Stomach (tissue), 8 donors: ENCODE measurements at regions not wholly inside any gene's neighbourhood (a gene's known extent, or its start where the extent isn't known, plus 50 kb on each side); places are given as distances from the start of the nearest gene placed in this dataset.
A peak's percentile ranks its signal among the peaks of the same experiment; 100 is the strongest.

Experiments
- DNase-seq, 2 donors: peaks; one replicate each; pipeline versions ENCODE4 v3.0.0 to v3.0.0-alpha.2; 2013 to 2019
- H3K27ac ChIP-seq, 5 donors: fragments of 200-600 bp in 4 of 5; sonication (generic) in 4 of 5; one replicate each; pipeline ENCODE4 v1.5.1; 2013 to 2019; ENCODE audit warnings: mild to moderate bottlenecking in 1 of 5, moderate library complexity in 1 of 5
- H3K27me3 ChIP-seq, 3 donors: fragments of 200-600 bp; sonication (generic); one replicate each; pipeline ENCODE4 v1.5.1; 2017 to 2019; ENCODE audit warnings: mixed run types in 1 of 3
- H3K36me3 ChIP-seq, 4 donors: fragments of 200-600 bp; sonication (generic); 1 replicate in 3 of 4; 2 replicates in 1 of 4; pipeline ENCODE4 v1.5.1; 2016 to 2019
- H3K4me1 ChIP-seq, 4 donors: fragments of 200-600 bp; sonication (generic); one replicate each; pipeline ENCODE4 v1.5.1; 2016 to 2019
- H3K4me3 ChIP-seq, 4 donors: fragments of 200-600 bp; sonication (generic) in 3 of 4; one replicate each; pipeline ENCODE4 v1.5.1; 2016 to 2019; ENCODE audit warnings: mild to moderate bottlenecking in 1 of 4
- H3K9me3 ChIP-seq, 4 donors: fragments of 200-600 bp; sonication (generic); one replicate each; pipeline ENCODE4 v1.5.1; 2016 to 2019
- CTCF ChIP-seq, 7 experiments: fragments of 450-650 bp in 4 of 7; fragments of 200-600 bp in 3 of 7; sonication (generic) in 3 of 7; IDR thresholded peaks; one replicate each; pipeline ENCODE4 v1.5.1; 2016 to 2019; ENCODE audit warnings: antibody characterized with exemption in 7 of 7, control low read depth in 2 of 7, mild to moderate bottlenecking in 1 of 7
- EP300 ChIP-seq: sonication (generic); formaldehyde crosslinking; IDR thresholded peaks from one replicate; pipeline ENCODE4 v1.6.1; 2017; ENCODE audit warnings: antibody characterized with exemption
- POLR2A ChIP-seq, 4 donors: fragments of 450-650 bp; IDR thresholded peaks; one replicate each; pipeline ENCODE4 v1.6.1; 2016; ENCODE audit warnings: antibody characterized with exemption in 4 of 4, control low read depth in 2 of 4, mild to moderate bottlenecking in 1 of 4, moderate library complexity in 1 of 4
- POLR2AphosphoS5 ChIP-seq, 3 donors: sonication (generic); formaldehyde crosslinking; IDR thresholded peaks; one replicate each; pipeline ENCODE4 v1.6.1; 2016; ENCODE audit warnings: antibody characterized with exemption in 3 of 3
- WGBS, 5 donors: extraction: QIAGEN DNeasy Blood & Tissue Kit in 3 of 5; methylation state at CpG; one replicate each; pipeline versions ENCODE4 v1.1.5 to v1.1.7; 2013 to 2018; 5-methylcytosine and 5-hydroxymethylcytosine counted together
- intact Hi-C: fragments of 100-400 bp; cut with DNase I; formaldehyde crosslinking; loops from one replicate; pipeline ENCODE4 v1.15.1; 2023; ENCODE audit warnings: low total_unique reads
- donor health status: healthy with polysubstance abuse.
- donor health status: Bipolar disorder and iron deficiency.
- donor health status: healthy.

- TF ChIP-seq EP300, result no peak
- no peak for TF ChIP-seq POLR2A (IDR thresholded peaks at IDR 0.05)
- no peak for TF ChIP-seq POLR2AphosphoS5 (IDR thresholded peaks at IDR 0.05)
- TF ChIP-seq CTCF (IDR thresholded peaks at IDR 0.05), result no peak
- intact Hi-C loops, result no loop called here
- Histone ChIP-seq H3K27me3 (no peaks in the 10 kb centered on the region), H3K9me3 (no peaks in the 10 kb centered on the region), H3K4me3 (no peak overlapping the region), H3K4me1 (peaks cover 0 to 4% (median 1%) of the 10 kb centered on the region in 4 donors), H3K36me3 (no peaks in the 10 kb centered on the region), H3K27ac (no peak overlapping the region)
- DNase-seq, result no peak
- 54 to 71% (median 61%) methylated on average over 5 of the region's 5 CpGs for WGBS, 5 donors
Observed at GRCh38 chr6:146865756-146866379, 267.1 kb downstream of the ADGB start.

GRCh38 chr6:146866731-146867414 lies 268.1 kb downstream of the ADGB start:
- Histone ChIP-seq H3K9me3 (no peaks in the 10 kb centered on the region), H3K27ac (no peak overlapping the region), H3K27me3 (no peaks in the 10 kb centered on the region), H3K36me3 (no peaks in the 10 kb centered on the region), H3K4me3 (no peak overlapping the region), H3K4me1 (peaks cover 0 to 4% (median 0%) of the 10 kb centered on the region in 4 donors)
- no peak for TF ChIP-seq CTCF (IDR thresholded peaks at IDR 0.05)
- no peak for TF ChIP-seq POLR2A (IDR thresholded peaks at IDR 0.05)
- TF ChIP-seq POLR2AphosphoS5 (IDR thresholded peaks at IDR 0.05), result no peak
- TF ChIP-seq EP300, result no peak
- DNase-seq, result no peak
- 84 to 91% (median 86%) methylated on average over 4 of the region's 4 CpGs for WGBS, 5 donors
- intact Hi-C loops, result no loop called here

- Histone ChIP-seq H3K27me3 (no peaks in the 10 kb centered on the region), H3K36me3 (no peaks in the 10 kb centered on the region), H3K27ac (no peak overlapping the region), H3K9me3 (no peaks in the 10 kb centered on the region), H3K4me1 (peaks cover 0 to 4% (median 0%) of the 10 kb centered on the region in 4 donors), H3K4me3 (no peak overlapping the region)
- peak in 1 of 2 donors; percentile 43 for DNase-seq
- TF ChIP-seq EP300 (no peak), POLR2AphosphoS5 (IDR thresholded peaks at IDR 0.05) (no peak), POLR2A (IDR thresholded peaks at IDR 0.05) (no peak), CTCF (IDR thresholded peaks at IDR 0.05) (no peak)
- intact Hi-C loops, result no loop called here
- 68 to 74% (median 69%) methylated on average over 4 of the region's 4 CpGs for WGBS, 5 donors
Observed at GRCh38 chr6:146868671-146869209, 270.0 kb downstream of the ADGB start.

GRCh38 chr6:146870760-146871159 lies 272.0 kb downstream of the ADGB start:
- intact Hi-C loops, result no loop called here

More at GRCh38 chr6:146870760-146871159, 272.0 kb downstream of the ADGB start:
- Histone ChIP-seq H3K27ac (no peak overlapping the region), H3K4me1 (peaks cover 0 to 4% (median 0%) of the 10 kb centered on the region in 4 donors), H3K27me3 (no peaks in the 10 kb centered on the region), H3K4me3 (no peak overlapping the region), H3K36me3 (no peaks in the 10 kb centered on the region), H3K9me3 (no peaks in the 10 kb centered on the region)
- TF ChIP-seq POLR2A (IDR thresholded peaks at IDR 0.05) (no peak), CTCF (IDR thresholded peaks at IDR 0.05) (no peak), EP300 (no peak), POLR2AphosphoS5 (IDR thresholded peaks at IDR 0.05) (no peak)
- DNase-seq, result no peak
- 76 to 86% (median 85%) methylated on average over 3 of the region's 3 CpGs for WGBS, 5 donors
